COLO668 (cell line): ENCODE measurements at regions not wholly inside any gene's neighbourhood (a gene's known extent, or its start where the extent isn't known, plus 50 kb on each side); places are given as distances from the start of the nearest gene placed in this dataset.

Experiments
- DNase-seq: peaks from one replicate; lab custom pipeline; 2025; ENCODE audit not compliant: unreplicated experiment; lab: John Stamatoyannopoulos, UW

- no peak for DNase-seq
These were observed 400.9 kb upstream of the MEF2C start for GRCh38 chr5:89283728-89284493.

DNA sequence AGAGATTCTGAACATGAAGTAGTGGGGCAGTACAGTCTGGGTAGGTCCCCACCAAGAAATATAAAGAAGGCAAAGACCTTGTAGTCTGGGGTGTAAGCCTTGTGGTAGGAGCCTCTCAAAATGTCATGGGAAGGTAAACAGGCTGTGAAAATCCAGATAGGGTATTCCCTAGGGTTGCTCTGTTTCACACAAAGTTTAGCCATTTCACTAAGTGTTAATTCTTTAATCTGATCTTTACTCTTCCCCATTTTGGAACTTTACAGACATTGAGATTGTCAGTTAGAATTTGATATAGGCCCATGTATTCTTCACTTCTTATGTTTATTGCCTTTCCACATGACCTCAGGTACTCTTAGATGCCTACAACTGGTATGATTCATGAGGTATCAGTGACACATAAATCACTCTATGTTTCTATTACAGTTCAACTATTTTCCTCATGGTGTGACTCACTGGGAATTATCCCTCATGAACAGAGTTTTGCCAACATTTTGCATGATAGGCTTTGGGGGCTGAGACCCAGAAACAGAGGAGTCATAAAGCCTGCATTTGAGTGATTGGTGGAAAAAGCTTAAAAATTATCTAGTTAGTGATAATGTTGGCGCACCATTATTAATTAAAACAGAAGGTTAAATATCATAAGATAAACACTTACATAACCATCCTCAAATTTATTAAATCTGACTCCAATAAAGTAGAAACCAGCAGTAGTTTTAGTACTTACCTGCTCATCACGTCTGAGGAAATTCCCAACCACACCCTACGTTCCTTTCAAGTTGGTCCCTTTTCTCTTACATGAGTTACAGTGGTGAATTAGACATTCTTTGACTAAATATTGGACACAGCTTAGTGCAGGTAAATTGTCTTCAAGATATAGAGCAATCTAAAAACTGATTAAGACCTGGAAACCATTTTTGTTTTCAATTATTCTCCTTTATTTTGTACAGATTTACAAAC is 399.8 kb upstream of the MEF2C start:
- DNase-seq = no peak

- no peak for DNase-seq
These were observed 399.0 kb upstream of the MEF2C start for GRCh38 chr5:89281766-89282553.

GRCh38 chr5:89281211-89281610 is 398.2 kb upstream of the MEF2C start:
- no peak for DNase-seq

GRCh38 chr5:89280103-89281037 is 397.4 kb upstream of the MEF2C start:
- no peak for DNase-seq

DNA sequence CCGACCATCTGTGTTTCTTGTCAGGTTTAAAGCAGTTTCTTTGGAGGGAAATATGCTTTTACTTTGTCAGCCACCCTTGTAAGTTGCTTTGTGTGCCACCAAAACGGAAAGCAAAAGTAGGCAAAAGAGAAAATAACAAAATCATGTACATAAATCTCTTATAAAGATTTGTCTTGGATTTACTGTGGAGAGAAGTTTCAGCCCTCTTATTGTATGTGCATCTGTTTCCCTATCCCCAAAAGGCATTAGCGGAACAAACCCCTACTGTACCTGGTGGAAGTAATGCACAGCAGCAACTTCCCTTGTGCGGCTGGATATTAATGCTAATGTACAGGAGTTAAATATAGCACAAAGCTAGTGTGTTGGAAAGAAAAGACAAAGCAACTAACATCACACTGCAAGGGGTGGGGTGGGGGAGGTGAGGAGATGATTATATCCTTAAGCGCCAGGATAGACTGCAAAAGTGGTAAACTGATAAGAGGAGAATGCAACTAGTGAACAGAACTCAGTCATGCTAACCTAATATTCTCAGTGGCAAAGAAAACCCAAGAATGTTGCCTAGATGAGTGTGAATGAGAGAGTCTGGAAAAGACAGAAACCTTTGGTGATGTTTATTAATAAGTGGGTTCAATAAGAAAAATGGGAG is 396.5 kb upstream of the MEF2C start:
- DNase-seq = no peak

GRCh38 chr5:89277816-89278215 is 394.8 kb upstream of the MEF2C start:
- DNase-seq = no peak

GRCh38 chr5:89276566-89277305 is 393.8 kb upstream of the MEF2C start:
- no peak for DNase-seq

DNA sequence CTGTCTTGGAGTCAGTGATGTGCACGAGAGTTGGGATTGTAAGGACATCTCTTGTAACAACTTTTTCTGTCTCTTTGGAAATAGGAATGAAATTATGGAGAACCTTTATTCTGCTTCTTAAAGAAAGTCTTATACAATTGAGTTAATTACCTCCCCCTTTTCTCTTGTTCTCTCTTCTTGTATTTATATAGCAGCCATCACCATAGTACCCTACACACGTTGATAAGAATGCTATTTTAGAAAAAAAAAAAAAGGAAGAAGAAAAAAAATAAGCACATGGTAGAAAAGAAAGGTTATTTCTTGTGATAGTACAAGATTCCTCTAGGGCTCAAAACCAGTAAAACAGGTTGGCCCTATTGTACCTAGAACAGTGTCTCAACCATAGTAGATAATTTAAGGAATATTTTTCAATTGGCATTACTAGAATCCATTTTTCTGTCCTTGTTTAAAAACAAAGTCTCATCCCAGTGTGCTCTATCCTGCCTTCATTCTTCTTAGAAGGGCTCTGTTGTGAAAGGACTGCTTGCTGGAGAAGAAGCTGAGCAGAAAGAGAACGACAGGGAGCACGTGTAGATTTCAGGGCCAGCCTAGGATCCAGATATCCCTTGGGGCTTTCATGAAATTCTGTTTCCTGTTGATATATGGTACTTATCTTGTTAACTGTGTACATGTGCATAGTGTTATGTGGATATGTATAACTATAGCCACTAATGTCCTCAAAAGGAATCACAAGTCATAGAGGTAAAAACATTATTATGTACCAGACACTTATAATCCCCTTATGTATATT is 392.3 kb upstream of the MEF2C start:
- no peak for DNase-seq

DNA sequence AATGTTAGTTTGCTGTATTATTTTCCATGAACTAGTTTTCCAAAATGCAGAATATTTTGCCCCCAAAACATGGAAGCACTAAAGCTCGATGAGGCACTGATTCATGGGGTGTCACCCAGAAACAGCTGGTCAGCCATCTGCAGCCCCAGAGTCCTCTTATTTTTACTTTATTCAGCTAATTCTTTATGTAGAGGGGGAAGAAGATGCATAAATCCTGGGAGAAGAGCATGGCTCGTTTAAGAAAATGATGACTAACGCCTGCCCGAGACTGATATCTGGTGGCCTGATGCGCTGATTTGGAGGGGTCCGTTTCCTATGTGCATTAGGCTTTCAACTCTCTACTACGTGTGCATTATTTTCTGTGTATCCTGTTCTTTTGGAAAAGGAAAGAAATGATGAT is 390.3 kb upstream of the MEF2C start:
- no peak for DNase-seq

- no peak for DNase-seq
These were observed 387.9 kb upstream of the MEF2C start for GRCh38 chr5:89270901-89271300.

DNA sequence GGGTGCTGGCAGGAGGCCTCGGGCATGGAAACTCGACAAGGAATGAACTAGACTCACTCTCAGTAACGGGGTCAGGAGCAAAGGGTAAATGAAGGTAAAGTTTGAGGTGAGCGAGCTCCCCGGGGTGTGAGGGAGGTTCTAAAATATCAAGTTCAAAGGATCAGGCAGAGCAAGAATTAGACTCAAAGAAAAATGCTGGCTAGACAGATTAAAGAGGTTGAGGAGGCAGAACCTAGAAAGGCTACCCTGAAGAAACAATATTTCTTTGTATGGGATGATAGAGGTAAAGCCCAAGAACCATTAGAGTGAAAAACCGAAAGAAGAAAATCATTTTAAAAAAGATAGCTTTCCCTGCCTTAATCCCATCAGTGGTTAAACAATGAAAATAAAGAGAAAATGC is 386.7 kb upstream of the MEF2C start:
- no peak for DNase-seq

DNA sequence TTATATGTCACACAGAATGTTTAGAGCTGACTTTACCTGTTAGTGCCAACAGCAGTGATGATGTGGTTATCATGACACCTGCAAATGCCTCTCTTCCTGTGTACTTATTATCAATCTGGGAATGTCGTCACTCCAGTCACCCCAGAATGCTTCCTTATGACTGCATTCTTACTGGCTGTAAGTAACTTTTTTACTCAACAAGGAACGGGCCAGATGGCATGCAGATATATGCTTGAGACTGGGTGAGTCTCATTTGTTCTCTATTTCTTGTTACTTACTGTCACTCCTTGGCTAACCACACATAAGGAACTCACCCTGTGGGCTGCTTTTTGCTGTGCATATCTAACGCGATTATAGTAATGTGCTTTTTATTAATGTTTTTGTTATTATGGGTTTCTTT is 385.5 kb upstream of the MEF2C start:
- no peak for DNase-seq

- no peak for DNase-seq
These were observed 384.8 kb upstream of the MEF2C start for GRCh38 chr5:89267788-89268187.

DNA sequence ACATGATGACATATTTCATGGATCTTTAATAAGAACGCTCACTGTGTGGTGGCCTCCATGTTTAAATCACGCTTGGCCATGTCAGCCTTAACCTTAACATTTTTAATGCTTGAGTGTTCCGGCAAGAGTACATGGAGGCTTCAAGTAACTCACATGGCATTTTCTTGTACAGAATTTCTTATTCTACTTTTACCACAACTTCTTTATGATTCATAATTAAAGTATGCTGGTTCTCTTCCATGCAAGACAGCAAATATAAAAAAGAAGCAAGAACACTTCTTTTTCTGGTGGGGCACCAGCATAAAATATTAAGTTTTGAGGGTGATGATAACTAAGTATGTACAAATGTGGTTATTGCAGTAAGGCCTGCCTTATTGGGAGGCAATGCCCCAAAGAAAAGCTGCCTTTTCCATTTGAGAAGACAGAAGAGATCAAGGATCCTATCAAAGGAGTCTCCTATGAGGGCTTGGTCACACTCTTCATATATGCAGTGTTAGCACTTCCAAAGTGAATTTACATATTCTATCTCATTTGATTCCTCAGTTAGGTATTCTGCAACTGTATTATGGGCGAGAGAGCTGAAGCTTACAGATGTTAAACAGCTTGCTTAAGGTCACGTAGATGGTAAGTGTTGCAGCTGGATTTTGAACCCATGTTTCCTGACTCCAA is 382.7 kb upstream of the MEF2C start:
- no peak for DNase-seq

- no peak for DNase-seq
These were observed 380.9 kb upstream of the MEF2C start for GRCh38 chr5:89263846-89264245.

DNA sequence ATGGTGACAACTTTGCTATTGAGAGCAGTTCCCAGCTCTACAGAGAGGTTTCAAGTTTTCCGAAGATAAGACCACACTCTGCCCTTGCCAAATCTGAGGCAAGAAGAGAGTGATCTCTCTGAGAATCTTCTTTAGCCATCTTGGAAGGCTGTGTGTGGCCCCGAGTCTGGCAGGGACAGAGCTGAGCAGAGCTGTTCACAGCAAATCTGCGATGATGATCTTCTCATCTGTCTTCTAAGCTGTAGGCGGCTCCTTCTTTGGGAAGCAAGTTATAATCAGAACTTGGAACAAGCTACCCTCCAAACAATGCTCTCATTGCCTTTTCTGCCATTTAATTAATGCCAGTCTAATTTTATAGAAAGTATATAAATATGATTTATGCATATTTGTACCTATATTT is 379.0 kb upstream of the MEF2C start:
- no peak for DNase-seq

DNA sequence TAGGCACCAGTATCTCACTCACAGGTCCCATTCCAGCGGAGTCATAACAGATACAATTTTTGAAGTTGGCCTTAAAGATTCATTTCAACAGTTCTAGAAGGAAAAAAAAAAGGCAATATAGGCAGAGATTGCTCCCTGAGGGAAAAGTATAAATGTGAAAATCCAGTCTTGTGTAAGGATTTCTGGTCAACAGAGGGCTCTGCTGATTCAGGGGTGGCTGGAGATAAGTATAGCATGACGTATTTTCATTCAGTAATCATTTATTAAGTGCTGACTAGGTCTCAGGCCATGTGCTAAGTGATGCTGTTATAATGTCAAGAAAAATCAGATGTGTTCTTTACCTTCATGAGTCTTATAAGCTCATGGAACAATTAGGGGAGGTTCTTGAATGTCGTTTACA is 377.3 kb upstream of the MEF2C start:
- no peak for DNase-seq
